RWPE1 (cell line): ENCODE measurements at regions not wholly inside any gene's neighbourhood (a gene's known extent, or its start where the extent isn't known, plus 50 kb on each side); places are given as distances from the start of the nearest gene placed in this dataset.
"Not testable (repeated sequence)": the region's sequence is repeated elsewhere in the genome, so short reads cannot be mapped to it uniquely, and the experiment has no call there.

Experiments used
- CTCF ChIA-PET: fragments of 350-600 bp; sonication (Branson Sonifier 250); formaldehyde crosslinking; extraction: SDS; loops from one replicate; lab custom pipeline; 2021; lab: Yijun Ruan, JAX
- POLR2A ChIA-PET: fragments of 400-600 bp; formaldehyde crosslinking; extraction: SDS; loops from one replicate; lab custom pipeline; 2020; ENCODE audit warnings: antibody characterized with exemption; ENCODE audit not compliant: low non-redundant PET; lab: Yijun Ruan, JAX
- DNase-seq: peaks from one replicate; pipeline ENCODE4 v3.0.0; 2012; ENCODE audit warnings: low spot score
- H3K27ac ChIP-seq: fragments of 450-650 bp; 2 replicates; pipeline ENCODE4 v1.5.1; 2017
- TF ChIP-seq, protein P1 (sequence below): fragments of 450-650 bp; conservative IDR thresholded peaks from 2 replicates; pipeline ENCODE4 v1.5.1; 2017; ENCODE audit warnings: low read depth, mild to moderate bottlenecking

DNA sequence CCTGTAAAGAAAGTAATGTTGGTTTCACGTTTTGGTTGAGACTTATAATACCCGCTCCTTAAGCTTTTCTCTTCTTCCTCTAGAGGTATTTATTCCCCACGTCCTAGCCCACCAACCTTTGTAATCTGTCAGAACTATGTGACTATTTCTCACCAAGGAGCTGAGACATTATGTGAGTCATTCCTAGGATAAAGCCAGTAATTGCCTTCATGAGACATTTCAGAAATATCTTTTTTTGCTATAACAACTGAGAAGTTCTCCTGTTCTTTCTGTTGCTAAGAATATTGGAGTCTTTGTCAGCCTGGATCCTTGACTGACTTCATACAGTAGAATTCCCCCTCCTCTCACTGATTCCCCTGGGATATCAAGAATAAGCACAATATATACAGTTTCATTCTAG is 1497.0 kb upstream of the TENM4 start:
- ChIA-PET POLR2A (no interaction called here), CTCF (no interaction called here)
- TF ChIP-seq, protein P1, sequence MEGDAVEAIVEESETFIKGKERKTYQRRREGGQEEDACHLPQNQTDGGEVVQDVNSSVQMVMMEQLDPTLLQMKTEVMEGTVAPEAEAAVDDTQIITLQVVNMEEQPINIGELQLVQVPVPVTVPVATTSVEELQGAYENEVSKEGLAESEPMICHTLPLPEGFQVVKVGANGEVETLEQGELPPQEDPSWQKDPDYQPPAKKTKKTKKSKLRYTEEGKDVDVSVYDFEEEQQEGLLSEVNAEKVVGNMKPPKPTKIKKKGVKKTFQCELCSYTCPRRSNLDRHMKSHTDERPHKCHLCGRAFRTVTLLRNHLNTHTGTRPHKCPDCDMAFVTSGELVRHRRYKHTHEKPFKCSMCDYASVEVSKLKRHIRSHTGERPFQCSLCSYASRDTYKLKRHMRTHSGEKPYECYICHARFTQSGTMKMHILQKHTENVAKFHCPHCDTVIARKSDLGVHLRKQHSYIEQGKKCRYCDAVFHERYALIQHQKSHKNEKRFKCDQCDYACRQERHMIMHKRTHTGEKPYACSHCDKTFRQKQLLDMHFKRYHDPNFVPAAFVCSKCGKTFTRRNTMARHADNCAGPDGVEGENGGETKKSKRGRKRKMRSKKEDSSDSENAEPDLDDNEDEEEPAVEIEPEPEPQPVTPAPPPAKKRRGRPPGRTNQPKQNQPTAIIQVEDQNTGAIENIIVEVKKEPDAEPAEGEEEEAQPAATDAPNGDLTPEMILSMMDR: no peak
- no peak for DNase-seq
- H3K27ac ChIP-seq: no peak overlapping the region

DNA sequence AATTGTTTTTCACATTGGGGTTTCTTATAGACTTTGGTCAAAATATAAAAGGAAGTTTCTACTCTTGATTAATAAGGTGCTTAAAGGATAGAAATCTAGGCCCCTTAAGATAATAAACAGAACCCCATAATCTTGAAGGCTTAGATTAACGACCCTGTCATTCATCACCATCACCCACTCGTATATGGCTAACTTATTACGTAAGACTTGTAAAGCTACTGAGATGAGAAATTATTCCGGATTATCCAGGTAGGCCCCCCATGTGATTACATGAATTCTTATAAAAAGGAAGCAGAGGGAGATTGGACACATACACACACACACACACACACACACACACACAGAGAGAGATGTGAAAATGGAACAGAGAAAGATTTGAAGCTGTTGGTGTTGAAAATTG is 1489.2 kb upstream of the TENM4 start:
- POLR2A ChIA-PET: no interaction called here

DNA sequence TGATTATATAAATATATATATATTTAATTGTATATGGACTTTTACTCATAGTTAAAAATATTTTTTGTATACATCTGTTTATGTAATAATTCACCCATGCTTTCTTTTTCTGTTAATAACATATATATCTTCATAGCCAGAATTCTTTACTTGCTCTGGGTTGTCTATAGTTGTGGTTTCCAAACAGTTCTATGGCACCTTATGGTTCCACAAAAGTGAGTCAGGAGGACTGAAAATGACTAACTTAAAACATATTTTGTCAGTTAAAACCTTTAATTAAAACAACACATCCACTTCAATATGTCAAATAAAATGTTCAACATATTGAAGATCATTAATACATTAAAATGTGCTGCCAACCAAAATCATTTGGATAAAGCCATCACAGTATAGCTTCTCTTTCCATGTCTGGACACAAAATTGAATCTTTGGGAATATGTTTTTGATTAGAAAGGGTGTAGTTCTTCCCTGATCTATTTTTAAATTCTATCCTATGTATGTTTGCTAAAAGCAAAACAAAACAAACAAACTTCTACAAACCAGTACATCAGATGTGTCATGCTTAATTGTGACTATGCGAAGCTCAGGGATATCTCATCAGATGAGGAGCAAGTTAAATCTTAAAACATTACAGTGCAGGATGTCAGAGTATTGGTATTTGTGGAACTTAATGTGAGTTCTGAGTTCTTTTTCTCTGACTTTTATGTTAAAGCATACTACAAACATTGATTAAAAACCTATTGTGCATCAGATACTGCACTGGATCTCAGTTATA is 1488.4 kb upstream of the TENM4 start:
- TF ChIP-seq, protein P1: no peak

More for the DNA sequence above, 1489.2 kb upstream of the TENM4 start:
- TF ChIP-seq, protein P1: no peak
- no peak for DNase-seq
- CTCF ChIA-PET: no interaction called here
- H3K27ac ChIP-seq: no peak overlapping the region

DNA sequence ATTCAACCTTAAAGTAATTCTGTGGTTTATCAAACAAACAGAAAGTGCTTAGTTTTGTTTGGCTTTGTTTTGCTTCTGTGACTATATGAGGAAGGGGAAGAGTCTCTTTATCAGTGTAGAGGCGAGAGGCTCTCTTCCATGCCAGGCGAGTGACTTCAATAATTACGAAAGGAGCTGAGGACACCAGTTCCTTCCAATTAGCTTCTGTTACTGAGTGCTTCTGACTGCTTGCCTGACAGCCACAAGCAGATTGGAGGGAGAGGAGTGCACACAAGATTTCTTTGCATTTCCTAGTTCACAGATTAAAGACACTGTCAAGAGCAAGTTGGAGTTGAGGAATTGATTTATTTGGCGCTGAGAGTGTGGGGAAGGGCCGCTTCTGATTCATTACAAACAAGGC is 1484.5 kb upstream of the TENM4 start:
- POLR2A ChIA-PET: no interaction called here
- CTCF ChIA-PET: no interaction called here
- TF ChIP-seq, protein P1: no peak
- H3K27ac ChIP-seq: no peak overlapping the region
- no peak for DNase-seq

More for the DNA sequence above, 1488.4 kb upstream of the TENM4 start:
- POLR2A ChIA-PET: no interaction called here
- no peak for DNase-seq
- H3K27ac ChIP-seq: no peak overlapping the region
- CTCF ChIA-PET: no interaction called here

DNA sequence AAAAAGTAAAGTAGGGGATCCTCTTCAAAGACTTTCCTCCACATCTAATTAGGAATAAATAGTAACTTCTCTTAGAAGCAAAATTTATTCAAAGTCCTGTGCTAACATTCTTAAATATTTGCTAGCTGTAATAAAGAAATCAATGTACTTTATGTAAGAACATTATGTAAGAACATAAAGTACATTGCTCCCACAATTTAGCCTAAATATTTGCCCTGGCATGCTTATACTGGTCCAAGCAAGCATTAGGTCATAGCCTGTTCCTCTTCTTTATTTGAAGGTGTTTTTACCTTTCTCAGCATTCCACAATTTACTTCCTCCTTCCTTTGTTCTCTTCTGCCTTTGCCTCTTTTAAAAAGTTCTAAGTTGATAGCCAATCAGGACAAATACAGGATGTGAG is 1480.5 kb upstream of the TENM4 start:
- POLR2A ChIA-PET, DNase-seq, H3K27ac ChIP-seq: not testable (repeated sequence)
- CTCF ChIA-PET: interaction anchor here (0.8 kb wide), 1 partner anchor 12 kb away, joined by 3 read pairs; no protein-coding TSS in a partner anchor

DNA sequence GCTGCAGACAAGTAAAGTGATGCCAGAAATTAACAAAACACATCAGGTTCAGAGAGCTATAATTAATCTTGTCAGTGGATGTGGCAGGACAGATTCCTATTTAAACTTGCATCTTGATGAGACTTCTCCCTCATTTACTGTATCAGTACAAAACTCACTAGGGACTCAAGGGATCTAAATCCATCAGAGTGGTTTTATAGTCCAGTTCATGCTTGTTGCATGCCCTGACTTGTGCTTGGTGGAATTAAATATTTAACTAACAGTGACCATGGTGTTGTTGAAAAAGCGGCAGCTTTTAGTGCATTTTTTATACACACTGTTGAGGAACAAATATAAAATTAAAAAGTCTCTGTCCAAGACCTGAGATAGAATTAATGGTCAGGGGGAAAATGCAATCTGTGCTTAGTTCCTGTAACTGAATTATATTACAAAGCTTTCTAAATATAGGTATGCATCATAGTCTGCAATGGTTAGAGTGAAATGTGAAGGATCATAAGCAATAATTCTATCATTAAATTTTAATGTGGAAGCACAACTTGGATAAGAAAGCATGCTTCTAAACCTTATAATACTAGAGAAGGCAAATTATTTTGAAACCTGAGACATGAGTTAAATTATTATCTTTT is 1475.5 kb upstream of the TENM4 start:
- POLR2A ChIA-PET: no interaction called here
- no peak overlapping the region for H3K27ac ChIP-seq
- CTCF ChIA-PET: no interaction called here
- peak; percentile 0 for DNase-seq
- TF ChIP-seq, protein P1: no peak

DNA sequence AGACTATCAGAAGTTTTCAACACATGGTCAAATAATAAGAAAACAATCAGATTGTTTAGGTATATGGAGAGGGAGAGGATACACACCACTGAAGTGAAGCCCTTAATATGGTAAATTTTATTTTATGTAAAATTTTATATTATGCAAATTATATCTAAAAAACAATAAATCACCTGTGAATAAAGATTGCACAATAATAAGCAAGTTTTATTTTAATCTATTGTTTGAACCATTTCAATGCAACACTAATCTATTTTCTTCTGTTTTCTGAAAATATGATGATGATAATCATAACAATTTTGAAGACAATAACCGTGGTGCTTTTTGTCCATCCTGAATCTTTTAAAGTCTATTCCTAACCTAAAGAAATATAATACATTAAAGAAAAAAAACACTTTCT is 1473.5 kb upstream of the TENM4 start:
- ChIA-PET CTCF (no interaction called here), POLR2A (no interaction called here)
- no peak for DNase-seq
- TF ChIP-seq, protein P1: no peak
- H3K27ac ChIP-seq: no peak overlapping the region
